DOHH2 (cell line): ENCODE measurements at regions not wholly inside any gene's neighbourhood (a gene's known extent, or its start where the extent isn't known, plus 50 kb on each side); places are given as distances from the start of the nearest gene placed in this dataset.

Source experiments
- H3F3A ChIP-seq: fragments of 200-600 bp; sonication (generic), shearing (Covaris generic); 2 replicates; pipeline ENCODE4 v1.6.0; 2016; ENCODE audit warnings: antibody characterized with exemption, mild to moderate bottlenecking; ENCODE audit not compliant: control insufficient read depth, insufficient read depth
- H3K27ac ChIP-seq: fragments of 200-600 bp; sonication (generic); 2 replicates; pipeline ENCODE4 v1.5.1; 2014; ENCODE audit warnings: low read depth, mild to moderate bottlenecking, low read length, moderate library complexity
- H3K27me3 ChIP-seq: fragments of 200-600 bp; sonication (generic); 2 replicates; pipeline ENCODE4 v1.6.1; 2014; ENCODE audit warnings: mild to moderate bottlenecking, low read length, mixed read lengths; ENCODE audit not compliant: control insufficient read depth
- H3K36me3 ChIP-seq: fragments of 200-600 bp; sonication (generic); 2 replicates; pipeline ENCODE4 v1.6.1; 2014; ENCODE audit warnings: mild to moderate bottlenecking, low read length, moderate library complexity, mixed read lengths; ENCODE audit not compliant: control insufficient read depth
- H3K4me1 ChIP-seq: fragments of 200-600 bp; sonication (generic); 2 replicates; pipeline ENCODE4 v1.6.1; 2014; ENCODE audit warnings: mild to moderate bottlenecking, low read length, mixed read lengths; ENCODE audit not compliant: control insufficient read depth
- H3K4me2 ChIP-seq: fragments of 200-600 bp; sonication (generic); 2 replicates; pipeline ENCODE4 v1.6.0; 2014; ENCODE audit warnings: mild to moderate bottlenecking, low read length, moderate library complexity
- H3K4me3 ChIP-seq: fragments of 200-600 bp; sonication (generic); 2 replicates; pipeline ENCODE4 v1.5.1; 2014; ENCODE audit warnings: mild to moderate bottlenecking, low read length, mixed read lengths
- H3K79me2 ChIP-seq: fragments of 200-600 bp; sonication (generic); 2 replicates; pipeline ENCODE4 v1.6.1; 2014; ENCODE audit warnings: mild to moderate bottlenecking, low read length, mixed read lengths; ENCODE audit not compliant: control insufficient read depth
- H3K9me2 ChIP-seq: fragments of 200-600 bp; sonication (generic); replicated peaks from 2 replicates; pipeline ENCODE4 v1.6.1; 2014; ENCODE audit warnings: mild to moderate bottlenecking, low read length, mixed read lengths; ENCODE audit not compliant: control insufficient read depth
- H3K9me3 ChIP-seq: fragments of 200-600 bp; sonication (generic); 2 replicates; pipeline ENCODE4 v1.6.1; 2014; ENCODE audit warnings: antibody characterized with exemption, low read length, mixed read lengths; ENCODE audit not compliant: control insufficient read depth, insufficient read depth
- H4K20me1 ChIP-seq: fragments of 200-600 bp; sonication (generic); 2 replicates; pipeline ENCODE4 v1.6.0; 2014; ENCODE audit warnings: low read depth, mild to moderate bottlenecking, antibody characterized with exemption, low read length, moderate library complexity; ENCODE audit not compliant: control insufficient read depth, insufficient read depth
- EZH2phosphoT487 ChIP-seq: fragments of 200-600 bp; sonication (generic); IDR thresholded peaks from 2 replicates; pipeline ENCODE4 v1.6.1; 2017; ENCODE audit warnings: borderline replicate concordance, mild to moderate bottlenecking, antibody characterized with exemption, low read length, moderate library complexity, mixed read lengths
- TF ChIP-seq, protein P1 (sequence below): fragments of 200-600 bp; sonication (generic); IDR thresholded peaks from one replicate; pipeline ENCODE4 v1.5.1; 2014; ENCODE audit warnings: antibody characterized with exemption, mild to moderate bottlenecking, low read depth, low read length; ENCODE audit not compliant: poor library complexity, severe bottlenecking

DNA sequence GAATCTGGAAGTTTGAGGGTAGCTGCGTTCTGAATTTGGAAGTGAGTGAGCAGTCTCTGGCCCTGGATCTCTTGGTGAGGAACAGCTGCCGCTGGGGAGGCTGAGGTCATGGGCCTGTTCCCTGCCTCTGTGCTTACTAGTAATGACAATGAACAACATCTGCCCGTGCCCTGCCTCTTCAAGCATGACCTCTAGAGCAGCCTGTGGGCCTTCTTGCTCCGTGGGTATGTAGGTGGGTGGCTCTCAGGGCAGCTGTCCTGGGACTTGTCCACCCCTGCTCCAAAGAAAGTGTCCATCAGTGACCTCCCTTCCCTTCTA, 186.2 kb downstream of the CXCL12 start:
- TF ChIP-seq, protein P1, sequence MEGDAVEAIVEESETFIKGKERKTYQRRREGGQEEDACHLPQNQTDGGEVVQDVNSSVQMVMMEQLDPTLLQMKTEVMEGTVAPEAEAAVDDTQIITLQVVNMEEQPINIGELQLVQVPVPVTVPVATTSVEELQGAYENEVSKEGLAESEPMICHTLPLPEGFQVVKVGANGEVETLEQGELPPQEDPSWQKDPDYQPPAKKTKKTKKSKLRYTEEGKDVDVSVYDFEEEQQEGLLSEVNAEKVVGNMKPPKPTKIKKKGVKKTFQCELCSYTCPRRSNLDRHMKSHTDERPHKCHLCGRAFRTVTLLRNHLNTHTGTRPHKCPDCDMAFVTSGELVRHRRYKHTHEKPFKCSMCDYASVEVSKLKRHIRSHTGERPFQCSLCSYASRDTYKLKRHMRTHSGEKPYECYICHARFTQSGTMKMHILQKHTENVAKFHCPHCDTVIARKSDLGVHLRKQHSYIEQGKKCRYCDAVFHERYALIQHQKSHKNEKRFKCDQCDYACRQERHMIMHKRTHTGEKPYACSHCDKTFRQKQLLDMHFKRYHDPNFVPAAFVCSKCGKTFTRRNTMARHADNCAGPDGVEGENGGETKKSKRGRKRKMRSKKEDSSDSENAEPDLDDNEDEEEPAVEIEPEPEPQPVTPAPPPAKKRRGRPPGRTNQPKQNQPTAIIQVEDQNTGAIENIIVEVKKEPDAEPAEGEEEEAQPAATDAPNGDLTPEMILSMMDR, result no peak
- TF ChIP-seq EZH2phosphoT487, result no peak
- Histone ChIP-seq H3K4me1 (no peaks in the 10 kb centered on the region), H3K27ac (no peak overlapping the region), H3K9me2 (no peaks in the 10 kb centered on the region), H3F3A (no peaks in the 10 kb centered on the region), H3K79me2 (no peaks in the 10 kb centered on the region), H3K36me3 (no peaks in the 10 kb centered on the region), H3K9me3 (no peaks in the 10 kb centered on the region), H4K20me1 (no peaks in the 10 kb centered on the region), H3K4me3 (no peak overlapping the region), H3K4me2 (no peak overlapping the region), H3K27me3 (no peaks in the 10 kb centered on the region)

DNA sequence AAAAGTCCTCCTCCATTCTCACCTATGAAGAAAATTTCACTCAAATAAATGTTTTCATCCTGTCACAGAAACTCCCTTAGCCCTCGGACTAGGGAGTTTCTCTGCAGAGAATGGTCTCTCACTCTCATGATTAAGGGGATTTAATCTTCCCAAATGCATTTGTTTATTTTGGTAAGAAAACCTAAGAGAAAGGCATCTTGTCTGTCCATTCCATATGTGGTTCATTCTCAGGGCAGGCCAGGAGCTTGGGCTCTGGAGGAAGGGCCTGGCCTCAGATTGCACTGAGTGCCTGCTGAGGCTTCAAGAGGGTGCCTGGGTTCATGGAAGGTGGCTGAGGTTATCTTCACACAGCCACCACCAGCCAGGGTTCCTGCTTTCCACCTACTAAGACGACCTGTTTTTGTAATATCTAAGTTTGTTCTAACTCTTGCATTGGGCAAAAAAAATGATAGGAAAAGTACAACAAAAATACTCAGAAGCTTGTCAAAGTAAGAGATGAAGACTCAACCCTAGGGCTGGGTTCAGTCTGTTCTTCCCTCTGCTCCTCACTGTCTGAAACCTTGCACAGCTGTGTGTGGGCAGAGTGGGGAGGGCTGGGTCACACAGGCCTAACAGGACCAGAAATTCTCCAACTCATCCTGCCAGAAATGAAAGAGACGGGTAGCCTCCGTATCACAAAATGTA, 186.7 kb downstream of the CXCL12 start:
- no peak overlapping the region for H3K27ac ChIP-seq
- no peaks in the 10 kb centered on the region for H3K4me1 ChIP-seq
- H3K9me3 ChIP-seq, result no peaks in the 10 kb centered on the region
- no peaks in the 10 kb centered on the region for H4K20me1 ChIP-seq
- H3K9me2 ChIP-seq, result no peaks in the 10 kb centered on the region
- no peaks in the 10 kb centered on the region for H3K79me2 ChIP-seq
- no peaks in the 10 kb centered on the region for H3K27me3 ChIP-seq
- no peak overlapping the region for H3K4me3 ChIP-seq
- H3K4me2 ChIP-seq, result no peak overlapping the region
- no peaks in the 10 kb centered on the region for H3F3A ChIP-seq
- TF ChIP-seq, protein P1, result no peak
- TF ChIP-seq EZH2phosphoT487, result no peak
- no peaks in the 10 kb centered on the region for H3K36me3 ChIP-seq

DNA sequence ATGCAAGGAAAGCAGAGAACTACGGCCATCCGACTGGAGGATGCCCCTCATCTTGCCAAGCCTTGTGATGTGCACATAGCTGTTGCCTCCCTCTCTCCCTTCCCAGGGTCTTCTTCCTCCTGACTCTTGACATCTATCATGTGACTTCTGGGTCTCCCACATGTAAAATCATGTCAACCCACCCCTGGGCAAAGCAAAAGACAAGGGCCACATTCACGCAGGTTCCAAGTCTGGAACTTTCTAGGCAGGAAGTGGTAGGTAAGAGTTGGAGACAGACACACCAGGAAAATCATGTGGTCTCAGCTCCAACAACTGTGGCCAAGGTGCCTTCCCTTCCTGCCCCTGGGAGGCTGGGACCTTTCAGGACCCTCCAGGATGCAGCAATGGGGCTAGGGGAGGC, 187.3 kb downstream of the CXCL12 start:
- H3K79me2 ChIP-seq, result no peaks in the 10 kb centered on the region
- H3K36me3 ChIP-seq, result no peaks in the 10 kb centered on the region
- no peaks in the 10 kb centered on the region for H3K27me3 ChIP-seq
- H4K20me1 ChIP-seq, result no peaks in the 10 kb centered on the region
- H3K4me2 ChIP-seq, result no peak overlapping the region
- H3K4me1 ChIP-seq, result no peaks in the 10 kb centered on the region
- no peaks in the 10 kb centered on the region for H3F3A ChIP-seq
- TF ChIP-seq, protein P1, result no peak
- no peak for TF ChIP-seq EZH2phosphoT487
- H3K9me2 ChIP-seq, result no peaks in the 10 kb centered on the region
- H3K4me3 ChIP-seq, result no peak overlapping the region
- H3K9me3 ChIP-seq, result no peaks in the 10 kb centered on the region
- no peak overlapping the region for H3K27ac ChIP-seq
